Loucy (cell line): ENCODE measurements at regions not wholly inside any gene's neighbourhood (a gene's known extent, or its start where the extent isn't known, plus 50 kb on each side); places are given as distances from the start of the nearest gene placed in this dataset.

Experiments used
- CTCF ChIP-seq: fragments of 200-600 bp; sonication (generic); conservative IDR thresholded peaks from 2 replicates; pipeline ENCODE4 v1.5.1; 2014; ENCODE audit warnings: mild to moderate bottlenecking, antibody characterized with exemption, low read length
- EZH2phosphoT487 ChIP-seq: fragments of 200-600 bp; IDR thresholded peaks from 2 replicates; pipeline ENCODE4 v1.6.1; 2018; ENCODE audit warnings: antibody characterized with exemption, mild to moderate bottlenecking, moderate library complexity, borderline replicate concordance

- no peak for TF ChIP-seq CTCF
- TF ChIP-seq EZH2phosphoT487: no peak
These were observed 133.5 kb upstream of the GALNT15 start for GRCh38 chr3:16040991-16041390.
